Embryonic facial prominence (tissue), 1 donor: ENCODE measurements at regions not wholly inside any gene's neighbourhood (a gene's known extent, or its start where the extent isn't known, plus 50 kb on each side); places are given as distances from the start of the nearest gene placed in this dataset.
"Not testable (repeated sequence)": the region's sequence is repeated elsewhere in the genome, so short reads cannot be mapped to it uniquely, and the experiment has no call there.

Experiments used
- DNase-seq: peaks from one replicate; pipeline ENCODE4 v3.0.0-alpha.2; 2016; ENCODE audit errors: extremely low spot score

- no peak for DNase-seq
These were observed 82.4 kb upstream of the SELENOP start for GRCh38 chr5:42894057-42894456.

DNA sequence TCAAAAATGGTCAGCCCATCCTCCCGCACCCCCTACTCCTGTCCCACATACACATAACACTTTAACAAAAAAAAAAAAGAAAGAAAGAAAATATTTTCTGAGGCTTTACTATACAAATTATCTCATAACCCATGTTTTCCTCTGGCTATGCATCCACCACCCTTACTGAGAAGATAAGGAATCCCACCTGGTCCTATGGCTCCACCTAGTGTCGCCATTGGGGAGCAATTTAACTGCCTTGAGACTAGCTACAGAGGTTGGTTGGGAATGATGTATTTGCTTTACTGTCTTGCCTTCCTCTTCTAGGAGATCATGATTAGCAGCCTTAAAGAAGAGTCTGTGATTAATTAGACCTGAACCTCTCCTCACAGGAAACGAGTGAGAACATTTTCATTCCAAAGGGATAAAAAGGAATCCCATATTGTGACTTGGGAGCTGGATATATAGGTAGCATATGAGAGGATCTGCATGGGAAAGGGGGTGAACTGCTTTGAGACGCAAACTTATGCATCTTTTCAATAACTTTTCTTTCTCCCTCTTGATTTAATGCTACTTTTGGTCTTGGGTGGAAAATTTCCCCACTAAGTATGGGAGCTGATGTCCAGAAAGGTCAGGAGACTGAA, 77.7 kb upstream of the SELENOP start:
- DNase-seq, result peak; percentile 49

GRCh38 chr5:42888771-42889170, 77.1 kb upstream of the SELENOP start:
- no peak for DNase-seq

GRCh38 chr5:42887575-42887974, 75.9 kb upstream of the SELENOP start:
- no peak for DNase-seq

DNA sequence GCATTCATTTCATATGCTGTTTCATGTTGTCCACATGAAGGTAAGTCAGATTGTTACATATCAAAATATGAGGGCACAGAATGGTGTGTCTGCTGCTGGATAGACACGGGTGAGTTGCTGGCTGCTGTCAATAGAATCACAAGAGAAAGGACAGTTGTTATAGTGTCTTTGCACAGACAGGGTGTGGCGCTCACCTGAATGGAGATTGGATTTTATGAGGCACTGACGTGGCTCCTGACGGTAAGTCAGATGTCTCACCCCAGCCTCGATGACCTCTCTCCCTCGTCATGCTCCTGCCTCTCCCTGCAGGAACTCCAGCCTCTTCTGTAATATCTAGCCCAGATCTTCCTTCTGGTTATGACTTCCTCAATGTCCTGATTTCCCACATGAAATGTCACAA, 75.4 kb upstream of the SELENOP start:
- no peak for DNase-seq

GRCh38 chr5:42886635-42887034, 74.9 kb upstream of the SELENOP start:
- no peak for DNase-seq

- DNase-seq, result no peak
These were observed 72.6 kb upstream of the SELENOP start for GRCh38 chr5:42884326-42884725.

DNA sequence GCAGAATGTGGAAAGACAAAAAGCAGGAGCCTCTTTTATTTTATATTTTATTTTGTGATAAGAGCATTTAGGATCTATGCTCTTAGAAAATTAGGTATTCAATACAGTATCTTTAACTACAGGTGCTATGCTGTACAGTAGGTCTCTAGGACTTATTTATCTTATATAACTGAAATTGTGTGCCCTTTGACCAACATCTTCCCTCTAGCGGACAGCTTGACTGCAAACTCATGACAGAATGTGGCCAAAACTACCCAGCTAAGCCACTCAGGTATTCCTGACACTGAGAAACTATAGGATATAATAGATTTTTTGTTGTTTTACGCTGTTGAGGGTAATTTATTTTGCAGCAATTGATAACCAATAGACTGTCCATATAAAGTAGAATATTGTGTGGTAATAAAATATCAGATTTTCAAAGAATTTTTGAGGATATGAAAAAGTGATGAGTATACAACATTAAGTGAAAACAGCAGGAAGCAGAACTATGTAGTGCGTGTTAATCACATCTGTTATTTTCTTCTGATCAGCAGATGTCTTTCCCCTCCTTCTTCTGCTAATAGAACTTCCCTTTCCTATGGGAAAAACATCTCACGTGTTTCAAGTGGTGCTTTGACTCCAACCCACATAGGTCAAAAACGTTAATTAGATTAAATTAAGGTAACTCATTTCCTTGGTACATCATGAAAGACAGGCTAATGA, 69.9 kb upstream of the SELENOP start:
- DNase-seq, result no peak

- DNase-seq, result no peak
These were observed 68.9 kb upstream of the SELENOP start for GRCh38 chr5:42880496-42881150.

DNA sequence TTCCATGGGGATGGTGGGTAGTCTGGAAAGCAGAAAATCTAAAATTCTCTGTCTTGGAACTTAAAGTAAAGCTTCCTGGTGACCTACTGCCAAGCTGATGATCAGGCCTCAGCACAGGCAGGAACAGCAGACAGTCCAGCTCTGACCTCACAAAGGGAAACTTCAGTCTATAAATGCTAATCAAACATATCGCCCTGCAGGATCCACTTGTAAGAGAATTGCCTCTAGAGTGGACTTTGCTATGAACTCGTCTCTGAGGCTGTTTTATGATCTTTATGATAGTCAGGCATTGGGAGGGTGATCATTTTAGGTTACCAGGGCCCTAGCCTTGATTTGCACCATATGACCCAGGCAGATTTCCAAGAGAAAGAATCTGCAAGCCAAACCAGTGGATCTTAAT, 67.6 kb upstream of the SELENOP start:
- DNase-seq, result no peak

DNA sequence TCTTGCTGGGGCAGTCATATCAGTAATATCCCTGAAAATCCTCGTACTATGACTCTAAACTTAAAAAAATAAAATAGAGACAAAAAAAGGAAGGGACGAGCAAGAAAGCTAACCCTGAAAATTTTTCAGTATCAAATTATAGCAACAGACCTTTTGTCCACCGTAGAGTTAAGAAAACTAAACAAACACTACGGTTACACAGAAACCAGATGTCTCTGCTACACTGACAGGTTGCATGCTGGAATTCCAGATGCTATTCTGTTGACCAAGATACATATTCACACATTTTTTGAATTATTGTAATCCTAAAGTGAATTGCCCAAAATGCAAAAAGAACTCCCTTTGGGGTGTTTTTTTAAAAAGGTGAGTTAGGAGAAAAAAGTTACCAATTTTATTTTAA, 66.9 kb upstream of the SELENOP start:
- no peak for DNase-seq

DNA sequence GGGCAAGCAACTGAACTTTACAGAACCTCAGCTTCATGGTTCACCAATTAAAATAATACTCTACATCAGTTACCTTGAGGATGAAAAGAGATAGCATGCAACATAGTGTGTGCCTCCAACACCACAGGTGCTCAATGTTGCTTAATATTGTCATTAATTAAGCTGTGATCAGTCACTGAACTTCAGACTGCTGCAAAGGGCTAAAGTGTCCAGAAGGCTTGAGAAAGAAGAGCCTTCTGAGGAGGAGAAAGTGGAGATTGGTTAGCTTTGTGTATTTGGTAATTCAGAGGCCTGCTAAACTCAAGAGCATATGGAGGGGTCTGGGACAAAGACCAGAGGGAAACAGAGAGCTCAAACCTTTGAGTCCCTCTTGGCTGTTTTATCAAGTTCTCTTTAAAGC, 66.3 kb upstream of the SELENOP start:
- DNase-seq, result no peak

GRCh38 chr5:42877431-42877830, 65.7 kb upstream of the SELENOP start:
- no peak for DNase-seq

GRCh38 chr5:42876375-42876844, 64.7 kb upstream of the SELENOP start:
- DNase-seq, result no peak

DNA sequence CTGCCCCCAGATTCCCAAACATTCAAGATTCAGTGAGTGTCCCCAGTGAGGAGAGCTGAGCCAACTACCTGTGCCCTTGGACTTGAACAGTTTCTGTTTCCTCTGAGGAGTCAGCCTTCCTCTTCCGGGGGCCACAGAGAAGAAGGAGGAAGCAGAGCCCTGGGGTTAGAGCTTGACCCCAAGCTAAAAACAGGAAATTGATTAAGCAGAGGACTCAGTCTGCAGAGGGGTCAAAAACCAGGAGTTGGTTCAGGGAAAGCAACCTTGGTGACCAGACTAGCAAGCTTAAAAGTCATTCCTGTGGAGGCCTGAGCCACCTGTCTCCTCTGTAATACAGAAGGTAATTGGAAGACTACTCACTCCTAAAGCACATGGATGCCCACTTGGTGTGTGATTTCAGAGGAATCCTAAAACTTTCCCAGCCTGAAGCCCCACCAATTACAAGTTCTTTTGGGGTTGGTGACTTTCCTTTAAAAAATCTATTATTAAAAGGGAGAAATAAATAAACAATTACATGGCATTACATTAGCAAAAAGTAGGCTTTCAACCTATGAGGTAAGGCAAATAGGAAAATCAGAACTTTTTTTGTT, 64.2 kb upstream of the SELENOP start:
- no peak for DNase-seq

- DNase-seq, result no peak
These were observed 63.5 kb upstream of the SELENOP start for GRCh38 chr5:42875211-42875610.

DNA sequence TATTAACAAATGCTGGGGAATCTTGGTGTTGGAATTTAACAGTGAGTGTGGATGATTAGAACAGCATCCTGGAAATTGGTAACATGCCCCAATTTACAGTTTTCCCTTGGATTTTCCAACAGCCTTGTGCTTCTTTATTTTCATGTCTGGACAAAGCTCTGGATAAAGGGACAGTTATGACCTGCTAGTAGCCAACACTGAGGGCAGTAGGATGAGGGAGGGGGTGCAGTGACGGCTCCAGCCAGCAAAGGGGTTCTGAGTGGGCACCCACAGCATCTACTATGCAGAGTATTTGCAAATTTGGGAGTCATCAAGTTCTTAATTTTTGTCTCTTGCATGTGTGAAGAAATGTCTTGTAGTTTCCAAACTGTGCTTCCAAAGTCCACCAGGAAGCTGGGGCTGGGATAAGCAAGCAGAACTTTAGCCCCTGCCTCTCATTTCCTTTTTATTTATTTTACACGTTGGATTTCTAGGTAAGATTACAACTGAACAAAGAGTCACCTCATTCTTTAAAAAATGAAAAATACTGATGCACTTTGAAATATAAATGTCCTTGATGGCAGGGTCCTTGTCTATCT, 63.0 kb upstream of the SELENOP start:
- no peak for DNase-seq

- no peak for DNase-seq
These were observed 61.2 kb upstream of the SELENOP start for GRCh38 chr5:42872865-42873264.

DNA sequence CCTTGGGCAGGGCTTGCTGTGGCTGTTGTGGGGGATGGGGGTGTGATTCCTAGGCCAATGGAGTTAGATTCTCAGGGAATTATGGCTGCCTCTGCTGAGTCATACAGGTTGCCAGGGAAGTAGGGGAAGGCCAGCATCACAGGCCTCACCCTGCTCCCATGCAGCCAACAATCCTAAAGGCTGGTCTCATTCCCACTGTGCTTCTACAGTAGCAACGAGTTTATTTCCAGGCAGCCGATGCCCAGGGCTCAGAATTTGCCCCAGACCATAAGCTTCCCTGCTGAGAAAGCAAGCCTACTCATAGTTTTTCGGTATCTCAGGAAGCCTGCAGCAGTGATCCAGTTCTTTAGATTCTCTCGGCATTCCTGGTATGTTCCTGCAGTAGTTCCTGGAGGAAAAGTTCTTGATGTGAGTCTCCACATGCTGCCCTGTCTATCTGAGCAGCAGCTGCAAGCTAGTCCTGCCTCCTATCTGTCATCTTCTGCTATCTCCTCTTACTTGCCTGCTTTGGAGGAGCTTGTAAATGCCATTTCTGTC, 59.3 kb upstream of the SELENOP start:
- no peak for DNase-seq

DNA sequence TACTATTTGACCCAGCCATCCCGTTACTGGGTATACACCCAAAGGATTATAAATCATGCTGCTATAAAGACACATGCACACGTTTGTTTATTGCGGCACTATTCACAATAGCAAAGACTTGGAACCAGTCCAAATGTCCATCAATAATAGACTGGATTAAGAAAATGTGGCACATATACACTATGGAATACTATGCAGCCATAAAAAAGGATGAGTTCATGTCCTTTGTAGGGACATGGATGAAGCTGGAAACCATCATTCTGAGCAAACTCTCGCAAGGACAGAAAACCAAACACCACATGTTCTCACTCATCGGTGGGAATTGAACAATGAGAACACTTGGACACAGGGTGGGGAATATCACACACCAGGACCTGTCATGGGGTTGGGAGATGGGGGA, 56.7 kb upstream of the SELENOP start:
- not testable (repeated sequence) for DNase-seq

DNA sequence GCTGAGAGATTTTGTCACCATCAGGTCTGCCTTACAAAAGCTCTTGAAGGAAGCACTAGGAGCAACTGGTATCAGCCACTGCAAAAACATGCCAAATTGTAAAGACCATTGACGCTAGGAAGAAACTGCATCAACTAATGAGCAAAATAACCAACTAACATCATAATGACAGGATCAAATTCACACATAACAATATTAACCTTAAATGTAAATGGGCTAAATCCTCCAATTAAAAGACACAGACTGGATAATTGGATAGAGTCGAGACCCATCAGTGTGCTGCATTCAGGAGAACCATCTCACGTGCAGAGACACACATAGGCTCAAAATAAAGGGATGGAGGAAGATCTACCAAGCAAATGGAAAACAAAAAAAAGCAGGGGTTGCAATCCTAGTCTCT, 53.1 kb upstream of the SELENOP start:
- DNase-seq, result not testable (repeated sequence)
